ENCODE measurements at regions not wholly inside any gene's neighbourhood (a gene's known extent, or its start where the extent isn't known, plus 50 kb on each side); places are given as distances from the start of the nearest gene placed in this dataset.

DNA sequence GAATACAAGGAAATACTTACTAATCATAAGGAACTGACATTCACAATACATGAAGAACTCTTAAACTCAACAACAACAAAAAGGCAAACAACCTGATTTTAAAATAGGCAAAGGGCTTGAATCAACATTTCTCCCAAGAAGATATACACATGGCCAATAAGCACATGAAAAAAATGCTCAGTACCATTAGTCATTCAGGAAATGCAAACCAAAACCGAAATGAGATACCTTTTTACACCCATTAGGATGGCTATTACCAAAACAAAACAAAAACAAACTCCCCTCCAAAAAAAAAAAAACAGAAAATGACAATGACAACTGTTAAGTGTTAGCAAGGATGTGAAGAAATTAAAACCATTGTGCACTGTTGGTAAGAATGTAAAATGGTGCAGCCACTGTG is 104.1 kb upstream of the ZNF462 start:
- TF ChIP-seq, protein P1, sequence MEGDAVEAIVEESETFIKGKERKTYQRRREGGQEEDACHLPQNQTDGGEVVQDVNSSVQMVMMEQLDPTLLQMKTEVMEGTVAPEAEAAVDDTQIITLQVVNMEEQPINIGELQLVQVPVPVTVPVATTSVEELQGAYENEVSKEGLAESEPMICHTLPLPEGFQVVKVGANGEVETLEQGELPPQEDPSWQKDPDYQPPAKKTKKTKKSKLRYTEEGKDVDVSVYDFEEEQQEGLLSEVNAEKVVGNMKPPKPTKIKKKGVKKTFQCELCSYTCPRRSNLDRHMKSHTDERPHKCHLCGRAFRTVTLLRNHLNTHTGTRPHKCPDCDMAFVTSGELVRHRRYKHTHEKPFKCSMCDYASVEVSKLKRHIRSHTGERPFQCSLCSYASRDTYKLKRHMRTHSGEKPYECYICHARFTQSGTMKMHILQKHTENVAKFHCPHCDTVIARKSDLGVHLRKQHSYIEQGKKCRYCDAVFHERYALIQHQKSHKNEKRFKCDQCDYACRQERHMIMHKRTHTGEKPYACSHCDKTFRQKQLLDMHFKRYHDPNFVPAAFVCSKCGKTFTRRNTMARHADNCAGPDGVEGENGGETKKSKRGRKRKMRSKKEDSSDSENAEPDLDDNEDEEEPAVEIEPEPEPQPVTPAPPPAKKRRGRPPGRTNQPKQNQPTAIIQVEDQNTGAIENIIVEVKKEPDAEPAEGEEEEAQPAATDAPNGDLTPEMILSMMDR (IDR thresholded peaks at IDR 0.05): no peak
- TF ChIP-seq ZFX (IDR thresholded peaks at IDR 0.05; ENCODE audit: borderline replicate concordance): no peak

Data from 22Rv1 (cell line).